GM13977 (cell line): ENCODE measurements at regions not wholly inside any gene's neighbourhood (a gene's known extent, or its start where the extent isn't known, plus 50 kb on each side); places are given as distances from the start of the nearest gene placed in this dataset.

Experiments used
- DNase-seq: peaks from one replicate; pipeline ENCODE4 v3.0.0; 2012; ENCODE audit warnings: low spot score
- in situ Hi-C: fragments of 300-500 bp; cut with MboI; formaldehyde crosslinking; loops from one replicate; pipeline ENCODE4 v1.12.0; 2022; ENCODE audit warnings: low sequenced_read_pairs, low pct_unique_long_range_greater_than_20kb, mixed read lengths, inconsistent platforms; ENCODE audit not compliant: unreplicated experiment
- TF ChIP-seq, protein P1 (sequence below): IDR thresholded peaks from 2 replicates; pipeline ENCODE4 v1.5.1; 2012; ENCODE audit warnings: mild to moderate bottlenecking, control low read depth; ENCODE audit not compliant: insufficient read depth; ENCODE audit errors: extremely low read depth, missing control alignments

DNA sequence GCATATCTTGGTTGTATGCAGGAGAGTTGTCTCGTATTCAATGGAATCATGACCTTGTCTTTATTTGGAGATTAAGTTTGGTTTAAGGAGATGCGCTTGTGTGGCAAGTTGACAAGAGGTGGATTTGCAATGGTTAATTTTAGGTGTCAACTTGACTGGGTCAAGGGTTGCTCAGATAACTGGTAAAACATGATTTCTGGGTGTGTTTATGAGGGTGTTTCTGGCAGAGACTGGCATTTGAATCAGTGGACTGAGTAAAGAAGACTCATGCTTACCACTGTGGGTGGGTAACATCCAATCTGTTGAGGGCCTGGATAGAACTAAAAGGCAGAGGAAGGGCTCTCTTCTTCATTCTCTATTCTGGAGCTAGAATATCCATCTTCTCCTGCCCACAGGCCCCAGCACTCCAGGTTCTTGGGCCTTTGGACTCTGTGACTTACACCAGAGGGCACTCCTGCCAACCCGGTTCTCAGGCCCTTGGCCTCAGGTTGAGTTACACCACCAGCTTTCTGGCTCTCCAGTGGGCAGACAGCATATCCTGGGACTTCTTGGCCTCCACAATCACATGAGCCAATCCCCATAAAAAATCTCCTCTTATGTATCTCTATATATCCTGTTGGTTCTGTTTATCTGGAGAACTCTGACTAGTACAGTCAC, 141.5 kb upstream of the ARID2 start:
- TF ChIP-seq, protein P1, sequence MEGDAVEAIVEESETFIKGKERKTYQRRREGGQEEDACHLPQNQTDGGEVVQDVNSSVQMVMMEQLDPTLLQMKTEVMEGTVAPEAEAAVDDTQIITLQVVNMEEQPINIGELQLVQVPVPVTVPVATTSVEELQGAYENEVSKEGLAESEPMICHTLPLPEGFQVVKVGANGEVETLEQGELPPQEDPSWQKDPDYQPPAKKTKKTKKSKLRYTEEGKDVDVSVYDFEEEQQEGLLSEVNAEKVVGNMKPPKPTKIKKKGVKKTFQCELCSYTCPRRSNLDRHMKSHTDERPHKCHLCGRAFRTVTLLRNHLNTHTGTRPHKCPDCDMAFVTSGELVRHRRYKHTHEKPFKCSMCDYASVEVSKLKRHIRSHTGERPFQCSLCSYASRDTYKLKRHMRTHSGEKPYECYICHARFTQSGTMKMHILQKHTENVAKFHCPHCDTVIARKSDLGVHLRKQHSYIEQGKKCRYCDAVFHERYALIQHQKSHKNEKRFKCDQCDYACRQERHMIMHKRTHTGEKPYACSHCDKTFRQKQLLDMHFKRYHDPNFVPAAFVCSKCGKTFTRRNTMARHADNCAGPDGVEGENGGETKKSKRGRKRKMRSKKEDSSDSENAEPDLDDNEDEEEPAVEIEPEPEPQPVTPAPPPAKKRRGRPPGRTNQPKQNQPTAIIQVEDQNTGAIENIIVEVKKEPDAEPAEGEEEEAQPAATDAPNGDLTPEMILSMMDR, result no peak
- in situ Hi-C loops, result no loop called here
- DNase-seq, result no peak

DNA sequence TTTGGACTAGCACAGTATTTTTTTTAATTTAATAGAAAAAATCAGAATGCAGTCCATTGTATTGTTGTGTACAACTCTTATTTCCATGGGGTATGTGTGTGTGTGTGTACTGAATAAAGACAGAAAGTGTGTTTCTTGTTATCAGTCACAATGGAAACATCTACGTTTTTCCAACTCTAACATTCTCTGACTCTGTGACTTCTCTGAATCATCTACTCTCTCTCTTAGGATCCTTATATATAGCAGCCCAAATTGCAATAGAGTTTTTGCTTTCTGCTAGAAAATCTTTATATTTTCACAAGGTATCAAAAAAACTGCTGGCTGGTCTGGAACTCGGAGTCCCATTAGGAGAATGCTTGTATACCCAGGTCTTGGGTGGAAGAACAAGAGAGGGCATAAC, 138.9 kb upstream of the ARID2 start:
- DNase-seq, result no peak
- in situ Hi-C loops, result no loop called here
- TF ChIP-seq, protein P1, result no peak

DNA sequence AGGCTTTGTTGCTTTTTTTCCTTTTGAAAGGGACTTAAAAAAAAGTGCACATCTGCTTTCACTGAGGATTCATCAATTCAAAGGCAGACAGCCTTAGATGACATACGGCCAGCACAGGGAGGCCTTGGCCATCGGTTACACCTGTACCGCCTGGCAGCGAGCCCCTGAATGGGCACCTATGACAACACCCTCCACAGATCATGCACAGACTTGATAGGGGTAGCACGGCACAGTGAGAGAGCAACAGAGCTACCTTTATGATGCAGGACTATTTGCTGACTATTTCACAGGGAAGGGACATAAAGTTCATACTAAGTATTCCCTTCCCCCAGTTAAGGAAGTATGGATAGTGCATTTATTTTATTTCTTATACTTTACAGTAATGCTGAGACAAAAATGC, 137.9 kb upstream of the ARID2 start:
- no peak for DNase-seq
- in situ Hi-C loops, result no loop called here
- TF ChIP-seq, protein P1, result no peak

DNA sequence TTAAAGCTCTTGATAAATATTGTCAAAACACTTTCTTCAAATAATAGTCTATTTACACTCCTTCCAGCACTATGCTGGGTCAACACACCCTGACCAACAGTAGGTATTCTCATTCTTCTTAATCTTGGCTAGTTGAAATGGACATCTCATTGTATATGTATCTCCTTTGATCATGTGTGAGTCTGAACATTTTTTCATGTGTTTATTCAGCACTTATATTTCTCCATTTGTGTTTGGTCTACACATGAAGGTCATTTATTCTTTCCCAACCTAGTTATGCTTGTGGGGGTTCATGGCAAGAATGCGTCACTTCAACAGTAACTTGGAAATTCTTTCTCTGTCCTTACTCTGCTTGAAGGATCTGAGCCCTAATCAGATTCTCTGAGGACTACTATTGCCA, 133.1 kb upstream of the ARID2 start:
- DNase-seq, result no peak
- TF ChIP-seq, protein P1, result no peak
- in situ Hi-C loops, result no loop called here

DNA sequence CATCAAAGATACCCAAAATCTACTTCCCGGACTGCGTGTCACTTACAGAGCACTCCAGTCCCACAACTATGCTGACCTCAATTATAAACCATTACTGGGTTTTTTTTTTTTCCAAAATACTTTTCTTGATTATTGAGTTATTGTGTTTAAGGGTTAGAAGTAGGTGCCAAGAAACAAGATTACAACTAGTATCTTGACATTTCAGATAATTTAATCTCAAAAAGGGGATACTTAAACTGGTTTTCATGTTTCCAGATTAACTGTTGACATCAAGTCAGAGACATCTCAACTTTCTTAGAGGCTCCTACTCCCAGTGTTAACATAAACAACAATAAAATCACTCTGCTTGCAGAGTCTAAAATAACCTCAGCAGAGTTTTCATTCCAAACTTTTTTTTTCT, 131.2 kb upstream of the ARID2 start:
- in situ Hi-C loops, result no loop called here
- DNase-seq, result no peak
- TF ChIP-seq, protein P1, result no peak

DNA sequence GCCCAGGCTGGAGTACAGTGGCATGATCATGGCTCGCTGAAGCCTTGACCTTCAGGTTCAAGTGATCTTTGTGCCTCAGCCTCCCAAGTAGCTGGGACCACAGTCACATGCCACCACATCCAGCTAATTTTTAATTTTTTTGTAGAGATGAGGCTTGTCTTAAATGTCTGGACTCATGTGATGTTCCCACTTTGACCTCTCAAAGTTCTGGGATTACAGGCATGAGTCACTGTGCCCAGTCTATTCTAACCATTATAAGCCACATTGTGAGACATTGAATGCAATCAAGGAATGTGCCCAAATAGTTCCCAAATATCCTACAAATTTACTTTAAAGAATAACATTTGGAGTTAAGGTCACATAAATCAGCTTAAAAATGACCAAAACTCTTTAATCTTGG, 130.7 kb upstream of the ARID2 start:
- no peak for DNase-seq

More for the DNA sequence above, 130.7 kb upstream of the ARID2 start:
- TF ChIP-seq, protein P1, result no peak
- in situ Hi-C loops, result no loop called here
